NCI-H2227 treated with DMSO at 0.1 percent for 48 hours (cell line): ENCODE measurements at regions not wholly inside any gene's neighbourhood (a gene's known extent, or its start where the extent isn't known, plus 50 kb on each side); places are given as distances from the start of the nearest gene placed in this dataset.
"Not testable (repeated sequence)": the region's sequence is repeated elsewhere in the genome, so short reads cannot be mapped to it uniquely, and the experiment has no call there.

ENCODE experiments used
- DNase-seq: peaks from one replicate; lab custom pipeline; 2025; lab: John Stamatoyannopoulos, UW

- no peak for DNase-seq
Measured at GRCh38 chr3:104257486-104257885, 1109.2 kb upstream of the ALCAM start.

GRCh38 chr3:104263477-104263876 is 1103.2 kb upstream of the ALCAM start:
- no peak for DNase-seq

DNA sequence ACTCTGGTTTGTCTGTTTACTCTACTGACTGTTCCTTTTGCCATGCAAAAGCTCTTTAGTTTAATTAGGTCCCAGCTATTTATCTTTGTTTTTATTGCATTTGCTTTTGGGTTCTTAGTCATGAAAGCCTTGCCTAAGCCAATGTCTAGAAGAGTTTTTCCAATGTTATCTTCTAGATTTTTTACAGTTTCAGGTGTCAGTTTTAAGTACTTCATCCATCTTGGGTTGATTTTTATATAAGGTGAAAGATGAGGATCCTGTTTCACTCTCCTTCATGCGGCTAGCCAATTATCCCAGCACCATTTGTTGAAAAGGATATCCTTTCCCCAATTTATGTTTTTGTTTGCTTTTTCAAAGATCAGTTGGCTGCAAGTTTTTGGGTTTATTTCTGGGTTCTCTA is 1100.5 kb upstream of the ALCAM start:
- not testable (repeated sequence) for DNase-seq

- no peak for DNase-seq
Measured at GRCh38 chr3:104269771-104270170, 1096.9 kb upstream of the ALCAM start.

DNA sequence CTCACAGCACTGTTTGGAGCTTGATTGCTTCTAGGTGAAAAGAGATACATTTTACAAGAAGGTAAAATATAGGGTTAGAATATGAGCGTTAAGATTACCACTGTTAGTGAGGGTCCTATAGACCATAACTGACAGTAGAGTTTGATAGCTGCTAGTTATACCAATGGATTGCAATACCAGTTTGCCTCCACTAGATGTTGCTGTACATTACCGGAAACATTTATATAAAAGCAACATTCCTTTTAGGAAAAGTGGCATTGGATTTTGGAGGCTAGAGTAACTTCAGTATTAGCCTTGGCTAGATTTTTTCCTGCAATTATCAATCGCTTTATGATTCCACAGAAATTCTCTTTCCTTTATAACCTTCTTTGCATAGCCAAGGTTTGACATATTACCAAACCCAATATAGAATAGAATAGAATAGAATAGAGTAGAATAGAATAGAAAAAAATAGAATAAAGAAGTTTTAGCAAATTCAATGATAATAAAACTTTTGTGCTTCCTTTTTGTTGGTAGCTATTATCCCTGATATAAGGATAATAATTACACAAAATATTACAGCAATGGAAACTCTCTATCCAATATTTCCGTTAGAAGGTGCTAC is 1093.6 kb upstream of the ALCAM start:
- DNase-seq, result no peak

GRCh38 chr3:104275199-104275598 is 1091.5 kb upstream of the ALCAM start:
- no peak for DNase-seq

- no peak for DNase-seq
Measured at GRCh38 chr3:104279617-104280016, 1087.1 kb upstream of the ALCAM start.

GRCh38 chr3:104281713-104282112 is 1085.0 kb upstream of the ALCAM start:
- no peak for DNase-seq

DNA sequence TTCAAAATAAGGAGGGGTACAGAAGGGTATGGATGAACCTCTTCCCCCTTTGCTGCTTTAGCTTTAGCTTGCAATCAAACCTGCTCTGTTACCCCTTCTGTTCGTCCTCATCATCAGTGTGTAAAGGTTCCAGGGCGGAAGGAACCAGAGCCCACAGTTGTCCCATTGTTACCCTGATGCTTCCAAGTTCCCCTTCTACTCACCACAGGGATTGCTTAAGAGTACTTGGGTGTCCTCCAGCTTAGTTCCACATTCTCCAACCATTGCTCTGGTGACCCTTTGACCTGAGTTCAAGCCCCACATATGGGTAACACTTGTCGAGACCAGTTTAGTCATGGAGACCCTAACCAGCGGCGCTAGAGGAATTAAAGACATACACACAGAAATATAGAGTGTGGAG is 1080.1 kb upstream of the ALCAM start:
- DNase-seq, result no peak

DNA sequence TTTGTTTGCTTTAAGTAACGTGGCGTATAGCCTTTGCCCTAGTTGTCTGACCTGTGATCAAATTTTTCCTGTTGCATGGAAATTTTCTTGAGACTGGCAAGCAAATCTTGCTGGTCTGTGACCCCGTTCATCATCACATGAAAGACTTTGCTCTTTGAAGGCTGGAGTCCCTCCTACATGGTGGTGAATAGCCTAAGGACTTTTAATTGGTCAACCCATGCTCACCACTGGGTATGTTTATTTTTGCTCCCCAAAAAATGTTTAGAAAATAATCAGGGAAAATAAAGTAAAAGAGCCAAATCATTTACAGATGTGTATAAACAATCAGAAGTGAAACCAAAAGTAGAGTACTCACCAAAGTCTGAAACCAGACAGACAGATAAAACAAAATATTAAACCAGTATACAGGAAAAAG is 1075.3 kb upstream of the ALCAM start:
- no peak for DNase-seq

- DNase-seq, result no peak
Measured at GRCh38 chr3:104291878-104292277, 1074.8 kb upstream of the ALCAM start.

GRCh38 chr3:104297617-104298016 is 1069.1 kb upstream of the ALCAM start:
- DNase-seq, result no peak

GRCh38 chr3:104298662-104299061 is 1068.0 kb upstream of the ALCAM start:
- no peak for DNase-seq

- no peak for DNase-seq
Measured at GRCh38 chr3:104316118-104316517, 1050.6 kb upstream of the ALCAM start.

GRCh38 chr3:104323226-104323625 is 1043.5 kb upstream of the ALCAM start:
- no peak for DNase-seq

- DNase-seq, result no peak
Measured at GRCh38 chr3:104347291-104347690, 1019.4 kb upstream of the ALCAM start.

GRCh38 chr3:104349836-104350235 is 1016.9 kb upstream of the ALCAM start:
- DNase-seq, result no peak

DNA sequence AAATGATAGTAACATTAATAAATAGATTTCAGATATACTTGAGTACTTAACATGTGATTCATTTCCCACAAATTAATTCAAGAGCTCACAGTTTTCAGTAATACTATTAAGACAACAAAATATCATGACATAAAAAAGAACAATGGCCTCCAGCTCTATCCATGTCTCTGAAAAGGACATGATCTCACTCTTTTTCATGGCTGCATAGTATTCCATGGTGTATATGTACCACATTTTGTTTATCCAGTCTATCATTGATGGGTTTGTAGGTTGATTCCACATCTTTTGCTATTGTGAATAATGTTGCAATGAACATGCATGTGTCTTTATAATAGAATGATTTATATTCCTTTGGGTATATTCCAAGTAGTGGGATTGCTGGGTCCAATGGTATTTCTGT is 1012.8 kb upstream of the ALCAM start:
- no peak for DNase-seq

DNA sequence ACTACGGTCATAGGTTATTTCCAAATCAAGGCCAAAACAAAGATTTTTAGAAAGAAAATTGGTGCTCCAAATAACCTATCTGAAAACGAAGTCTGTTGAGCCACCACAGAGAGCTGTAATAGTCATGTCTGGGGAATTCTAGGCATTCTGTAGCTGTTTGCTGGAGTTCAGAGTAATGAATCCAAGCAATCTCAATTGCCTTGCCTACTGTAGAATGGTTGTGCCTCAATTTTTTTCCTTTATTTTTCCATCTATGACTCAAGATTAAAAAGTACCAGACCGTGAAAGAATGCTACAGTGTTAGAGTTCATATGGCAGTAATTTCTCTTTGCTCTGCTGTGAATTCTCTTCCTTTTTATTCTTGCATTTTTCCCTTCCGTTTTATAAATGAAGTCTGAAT is 1007.2 kb upstream of the ALCAM start:
- no peak for DNase-seq

- DNase-seq, result no peak
Measured at GRCh38 chr3:104360038-104360437, 1006.7 kb upstream of the ALCAM start.

GRCh38 chr3:104361748-104362147 is 1005.0 kb upstream of the ALCAM start:
- not testable (repeated sequence) for DNase-seq

DNA sequence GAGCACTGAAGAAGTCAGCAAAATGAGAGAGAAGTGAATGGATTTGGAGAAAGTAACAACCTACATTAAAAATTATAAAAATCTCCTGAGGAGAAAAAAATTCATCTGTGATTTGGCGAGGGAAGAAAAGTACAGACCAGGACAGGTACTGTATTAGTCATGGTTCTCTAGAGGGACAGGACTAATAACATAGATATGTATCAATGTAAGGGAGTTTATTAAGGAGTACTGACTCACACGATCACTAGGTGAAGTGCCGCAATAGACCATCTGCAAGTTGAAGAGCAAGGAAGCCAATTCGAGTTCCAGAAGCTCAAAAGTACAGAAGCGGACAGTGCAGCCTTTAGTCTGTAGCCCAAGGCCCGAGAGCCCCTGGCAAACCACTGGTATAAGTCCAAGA is 1004.4 kb upstream of the ALCAM start:
- DNase-seq, result no peak

DNA sequence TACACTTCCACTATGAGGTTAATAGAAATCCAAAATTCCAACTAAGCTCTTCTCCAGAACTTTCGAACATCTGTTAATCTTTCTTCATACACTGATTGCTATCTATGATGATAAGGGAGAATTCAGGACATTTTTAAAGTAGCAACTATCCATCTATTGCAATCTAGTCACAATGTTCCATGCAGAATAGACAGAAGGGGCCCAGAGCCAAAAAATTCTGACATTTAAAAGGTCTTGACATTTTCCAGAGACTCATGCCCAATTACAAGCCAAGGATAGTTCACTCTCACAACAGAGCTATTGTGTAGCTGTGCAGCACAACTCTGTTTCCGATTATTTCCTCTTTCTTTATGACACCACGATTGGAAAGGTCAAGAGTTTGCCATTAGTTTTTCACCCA is 999.7 kb upstream of the ALCAM start:
- no peak for DNase-seq

DNA sequence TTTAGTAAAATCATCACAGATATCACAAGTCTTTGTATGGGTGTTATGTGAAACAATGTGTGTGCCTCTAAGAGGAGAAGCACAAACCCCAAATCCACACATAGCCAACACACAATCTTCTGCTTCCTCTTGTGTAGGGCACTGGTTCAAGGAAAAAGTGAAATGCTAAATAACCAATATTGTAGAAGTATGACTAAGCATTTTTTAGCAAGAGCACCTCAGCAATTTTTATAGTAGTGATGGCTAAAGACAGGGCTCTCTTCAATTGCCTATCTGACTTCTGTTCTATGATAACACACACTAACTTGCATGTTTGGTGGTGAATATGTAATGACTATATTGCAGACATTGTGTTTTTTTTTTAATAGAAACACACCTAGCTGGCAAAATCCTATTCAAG is 997.9 kb upstream of the ALCAM start:
- DNase-seq, result no peak

- no peak for DNase-seq
Measured at GRCh38 chr3:104385421-104385820, 981.3 kb upstream of the ALCAM start.
